Neural cell (in vitro differentiated cells): ENCODE measurements at regions not wholly inside any gene's neighbourhood (a gene's known extent, or its start where the extent isn't known, plus 50 kb on each side); places are given as distances from the start of the nearest gene placed in this dataset.

Experiments used
- H2AFZ ChIP-seq: fragments of 200-600, 300-800 bp; sonication (generic), shearing (Covaris generic); 2 replicates; pipeline ENCODE4 v1.6.0; 2014; ENCODE audit warnings: low read depth, mild to moderate bottlenecking, antibody characterized with exemption, low read length, moderate library complexity
- H3F3A ChIP-seq: fragments of 200-600 bp; shearing (Covaris generic); 2 replicates; pipeline ENCODE4 v1.6.1; 2016; ENCODE audit warnings: mild to moderate bottlenecking, moderate library complexity, mixed read lengths, antibody characterized with exemption, low read length; ENCODE audit not compliant: insufficient read depth, poor library complexity, severe bottlenecking
- H3K27ac ChIP-seq: fragments of 200-600, 300-800 bp; sonication (generic), shearing (Covaris generic); 2 replicates; pipeline ENCODE4 v1.5.1; 2014; ENCODE audit warnings: mild to moderate bottlenecking, low read length, moderate library complexity
- H3K27me3 ChIP-seq: fragments of 300-800, 200-600 bp; sonication (generic), shearing (Covaris generic); 2 replicates; pipeline ENCODE4 v1.6.0; 2014; ENCODE audit warnings: mild to moderate bottlenecking, low read depth, low read length, moderate library complexity; ENCODE audit not compliant: insufficient read depth
- H3K36me3 ChIP-seq: fragments of 300-800, 200-600 bp; sonication (generic), shearing (Covaris generic); 2 replicates; pipeline ENCODE4 v1.5.1; 2014; ENCODE audit warnings: mild to moderate bottlenecking, antibody characterized with exemption, low read length, moderate library complexity; ENCODE audit not compliant: insufficient read depth
- H3K4me2 ChIP-seq: fragments of 300-800, 200-600 bp; sonication (generic), shearing (Covaris generic); 2 replicates; pipeline ENCODE4 v1.6.0; 2014; ENCODE audit warnings: mild to moderate bottlenecking, low read length
- H3K4me3 ChIP-seq: fragments of 300-800, 200-600 bp; sonication (generic), shearing (Covaris generic); 2 replicates; pipeline ENCODE4 v1.5.1; 2014; ENCODE audit warnings: mild to moderate bottlenecking, low read length, moderate library complexity
- H3K79me2 ChIP-seq: fragments of 200-600 bp; shearing (Covaris generic); replicated peaks from 2 replicates; pipeline ENCODE4 v1.6.0; 2014; ENCODE audit warnings: mild to moderate bottlenecking, low read length, moderate library complexity; ENCODE audit not compliant: insufficient read depth
- H3K9ac ChIP-seq: fragments of 300-800, 200-600 bp; sonication (generic), shearing (Covaris generic); 2 replicates; pipeline ENCODE4 v1.6.1; 2016; ENCODE audit warnings: mild to moderate bottlenecking, low read length, mixed read lengths
- H3K9me2 ChIP-seq: fragments of 200-600 bp; shearing (Covaris generic); 2 replicates; pipeline ENCODE4 v1.6.1; 2016; ENCODE audit warnings: mild to moderate bottlenecking, low read length, mixed read lengths; ENCODE audit not compliant: insufficient read depth
- H3K9me3 ChIP-seq: fragments of 200-600, 300-800 bp; sonication (generic), shearing (Covaris generic); 2 replicates; pipeline ENCODE4 v1.6.1; 2016; ENCODE audit warnings: mild to moderate bottlenecking, mixed run types, low read length, moderate library complexity, mixed read lengths
- H4K20me1 ChIP-seq: fragments of 200-600 bp; shearing (Covaris generic); 2 replicates; pipeline ENCODE4 v1.6.1; 2016; ENCODE audit warnings: mild to moderate bottlenecking, mixed run types; ENCODE audit not compliant: insufficient read depth
- EP300 ChIP-seq: fragments of 450-650 bp; conservative IDR thresholded peaks from 2 replicates; pipeline ENCODE4 v1.6.1; 2014; ENCODE audit warnings: antibody characterized with exemption, mild to moderate bottlenecking, moderate library complexity; ENCODE audit not compliant: poor library complexity, severe bottlenecking
- EZH2 ChIP-seq: fragments of 200-600, 300-800 bp; shearing (Covaris generic), sonication (generic); IDR thresholded peaks from 2 replicates; pipeline ENCODE4 v1.6.1; 2014; ENCODE audit warnings: antibody characterized with exemption, low read length, borderline replicate concordance, mild to moderate bottlenecking; ENCODE audit not compliant: insufficient read depth, poor library complexity, severe bottlenecking
- MXI1 ChIP-seq: fragments of 450-650 bp; conservative IDR thresholded peaks from 2 replicates; pipeline ENCODE4 v1.6.1; 2014; ENCODE audit warnings: antibody characterized with exemption, mild to moderate bottlenecking; ENCODE audit not compliant: poor library complexity, severe bottlenecking
- POLR2AphosphoS5 ChIP-seq: IDR thresholded peaks from 2 replicates; pipeline ENCODE4 v1.6.1; 2012
- RAD21 ChIP-seq: fragments of 450-650 bp; conservative IDR thresholded peaks from 2 replicates; pipeline ENCODE4 v1.6.1; 2014; ENCODE audit warnings: antibody characterized with exemption, mild to moderate bottlenecking, moderate library complexity
- SMC3 ChIP-seq: fragments of 450-650 bp; conservative IDR thresholded peaks from 2 replicates; pipeline ENCODE4 v1.6.1; 2014; ENCODE audit warnings: antibody characterized with exemption, mild to moderate bottlenecking, moderate library complexity; ENCODE audit not compliant: poor library complexity
- TAF1 ChIP-seq: IDR thresholded peaks from 2 replicates; pipeline ENCODE4 v1.6.1; 2012; ENCODE audit warnings: low read depth
- TF ChIP-seq, protein P1 (sequence below): fragments of 450-650 bp; IDR thresholded peaks from 2 replicates; pipeline ENCODE4 v1.5.1; 2014; ENCODE audit warnings: antibody characterized with exemption, mild to moderate bottlenecking, moderate library complexity; ENCODE audit not compliant: poor library complexity, severe bottlenecking
- TF ChIP-seq, protein P2 (sequence below): IDR thresholded peaks from 2 replicates; pipeline ENCODE4 v1.6.1; 2012; ENCODE audit warnings: borderline replicate concordance

DNA sequence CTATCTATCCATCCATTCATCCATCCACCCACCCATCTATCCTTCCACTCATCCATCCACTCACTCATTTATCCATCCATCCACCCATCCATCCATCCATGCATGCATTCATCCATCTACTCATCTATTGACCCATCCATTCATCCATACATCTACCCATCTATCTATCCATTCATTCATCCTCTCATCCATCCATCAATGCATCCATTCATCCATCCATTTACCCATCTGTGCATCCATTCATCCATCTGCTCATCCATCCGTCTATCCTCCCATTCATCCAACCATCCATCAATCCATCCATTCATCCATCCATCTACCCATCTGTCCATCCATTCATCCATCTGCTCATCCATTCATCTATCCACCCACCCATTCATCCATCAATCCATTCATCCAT, 224.5 kb upstream of the MAF start:
- H3K27me3 ChIP-seq, result no peaks in the 10 kb centered on the region
- no peak overlapping the region for H2AFZ ChIP-seq
- H3K36me3 ChIP-seq, result no peaks in the 10 kb centered on the region
- H3K9ac ChIP-seq, result no peak overlapping the region
- H3K9me3 ChIP-seq, result no peaks in the 10 kb centered on the region
- TF ChIP-seq, protein P1, sequence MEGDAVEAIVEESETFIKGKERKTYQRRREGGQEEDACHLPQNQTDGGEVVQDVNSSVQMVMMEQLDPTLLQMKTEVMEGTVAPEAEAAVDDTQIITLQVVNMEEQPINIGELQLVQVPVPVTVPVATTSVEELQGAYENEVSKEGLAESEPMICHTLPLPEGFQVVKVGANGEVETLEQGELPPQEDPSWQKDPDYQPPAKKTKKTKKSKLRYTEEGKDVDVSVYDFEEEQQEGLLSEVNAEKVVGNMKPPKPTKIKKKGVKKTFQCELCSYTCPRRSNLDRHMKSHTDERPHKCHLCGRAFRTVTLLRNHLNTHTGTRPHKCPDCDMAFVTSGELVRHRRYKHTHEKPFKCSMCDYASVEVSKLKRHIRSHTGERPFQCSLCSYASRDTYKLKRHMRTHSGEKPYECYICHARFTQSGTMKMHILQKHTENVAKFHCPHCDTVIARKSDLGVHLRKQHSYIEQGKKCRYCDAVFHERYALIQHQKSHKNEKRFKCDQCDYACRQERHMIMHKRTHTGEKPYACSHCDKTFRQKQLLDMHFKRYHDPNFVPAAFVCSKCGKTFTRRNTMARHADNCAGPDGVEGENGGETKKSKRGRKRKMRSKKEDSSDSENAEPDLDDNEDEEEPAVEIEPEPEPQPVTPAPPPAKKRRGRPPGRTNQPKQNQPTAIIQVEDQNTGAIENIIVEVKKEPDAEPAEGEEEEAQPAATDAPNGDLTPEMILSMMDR, result no peak
- TF ChIP-seq SMC3 (no peak), TAF1 (no peak), MXI1 (no peak), EP300 (no peak), RAD21 (no peak), EZH2 (no peak), POLR2AphosphoS5 (no peak)
- TF ChIP-seq, protein P2, sequence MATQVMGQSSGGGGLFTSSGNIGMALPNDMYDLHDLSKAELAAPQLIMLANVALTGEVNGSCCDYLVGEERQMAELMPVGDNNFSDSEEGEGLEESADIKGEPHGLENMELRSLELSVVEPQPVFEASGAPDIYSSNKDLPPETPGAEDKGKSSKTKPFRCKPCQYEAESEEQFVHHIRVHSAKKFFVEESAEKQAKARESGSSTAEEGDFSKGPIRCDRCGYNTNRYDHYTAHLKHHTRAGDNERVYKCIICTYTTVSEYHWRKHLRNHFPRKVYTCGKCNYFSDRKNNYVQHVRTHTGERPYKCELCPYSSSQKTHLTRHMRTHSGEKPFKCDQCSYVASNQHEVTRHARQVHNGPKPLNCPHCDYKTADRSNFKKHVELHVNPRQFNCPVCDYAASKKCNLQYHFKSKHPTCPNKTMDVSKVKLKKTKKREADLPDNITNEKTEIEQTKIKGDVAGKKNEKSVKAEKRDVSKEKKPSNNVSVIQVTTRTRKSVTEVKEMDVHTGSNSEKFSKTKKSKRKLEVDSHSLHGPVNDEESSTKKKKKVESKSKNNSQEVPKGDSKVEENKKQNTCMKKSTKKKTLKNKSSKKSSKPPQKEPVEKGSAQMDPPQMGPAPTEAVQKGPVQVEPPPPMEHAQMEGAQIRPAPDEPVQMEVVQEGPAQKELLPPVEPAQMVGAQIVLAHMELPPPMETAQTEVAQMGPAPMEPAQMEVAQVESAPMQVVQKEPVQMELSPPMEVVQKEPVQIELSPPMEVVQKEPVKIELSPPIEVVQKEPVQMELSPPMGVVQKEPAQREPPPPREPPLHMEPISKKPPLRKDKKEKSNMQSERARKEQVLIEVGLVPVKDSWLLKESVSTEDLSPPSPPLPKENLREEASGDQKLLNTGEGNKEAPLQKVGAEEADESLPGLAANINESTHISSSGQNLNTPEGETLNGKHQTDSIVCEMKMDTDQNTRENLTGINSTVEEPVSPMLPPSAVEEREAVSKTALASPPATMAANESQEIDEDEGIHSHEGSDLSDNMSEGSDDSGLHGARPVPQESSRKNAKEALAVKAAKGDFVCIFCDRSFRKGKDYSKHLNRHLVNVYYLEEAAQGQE, result no peak
- H3K9me2 ChIP-seq, result peaks cover 3% of the 10 kb centered on the region
- H3K4me2 ChIP-seq, result no peak overlapping the region
- H3K4me3 ChIP-seq, result no peak overlapping the region
- no peaks in the 10 kb centered on the region for H3F3A ChIP-seq
- H3K79me2 ChIP-seq, result no peaks in the 10 kb centered on the region
- no peak overlapping the region for H3K27ac ChIP-seq
- no peaks in the 10 kb centered on the region for H4K20me1 ChIP-seq

DNA sequence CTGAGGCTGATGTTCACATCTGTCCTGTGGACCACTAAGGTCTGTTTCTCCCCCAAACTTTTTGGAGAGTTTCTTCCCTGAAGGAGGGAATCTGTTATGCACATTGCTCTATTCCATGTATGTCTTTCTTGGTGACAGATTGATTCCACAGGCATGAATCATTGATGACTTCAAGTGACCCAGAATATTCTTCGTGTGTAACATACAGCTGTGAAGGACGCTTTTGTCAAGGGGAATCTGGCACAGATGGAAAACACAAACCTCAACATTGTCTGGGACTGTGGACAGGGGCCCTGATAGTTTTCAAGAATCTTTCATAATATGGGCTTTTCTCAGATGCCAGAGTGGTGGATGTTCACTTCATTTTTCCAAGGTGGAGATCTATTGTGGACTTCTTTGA, 223.1 kb upstream of the MAF start:
- Histone ChIP-seq H3K27ac (no peak overlapping the region), H3F3A (no peaks in the 10 kb centered on the region), H3K4me2 (no peak overlapping the region), H2AFZ (no peak overlapping the region), H3K36me3 (no peaks in the 10 kb centered on the region), H3K4me3 (no peak overlapping the region), H3K9me2 (no peaks in the 10 kb centered on the region), H3K9ac (no peak overlapping the region), H4K20me1 (no peaks in the 10 kb centered on the region), H3K9me3 (no peaks in the 10 kb centered on the region), H3K79me2 (no peaks in the 10 kb centered on the region), H3K27me3 (no peaks in the 10 kb centered on the region)
- TF ChIP-seq MXI1, result no peak
- no peak for TF ChIP-seq SMC3
- TF ChIP-seq EP300, result no peak
- TF ChIP-seq, protein P1, result no peak
- TF ChIP-seq EZH2, result no peak
- TF ChIP-seq TAF1, result no peak
- no peak for TF ChIP-seq RAD21
